ENCODE measurements at regions not wholly inside any gene's neighbourhood (a gene's known extent, or its start where the extent isn't known, plus 50 kb on each side); places are given as distances from the start of the nearest gene placed in this dataset.

- no peak for FAIRE-seq
- no peak for DNase-seq (ENCODE audit: low spot score in 2 of 2)
These were observed 404.4 kb downstream of the FLRT2 start for GRCh38 chr14:85934123-85934885.

GRCh38 chr14:85921241-85921640 lies 391.3 kb downstream of the FLRT2 start:
- DNase-seq (ENCODE audit: low spot score in 2 of 2) (peak in 1 of 2 donors; percentile 12), FAIRE-seq (no peak)

- FAIRE-seq (no peak), DNase-seq (ENCODE audit: low spot score in 2 of 2) (no peak)
These were observed 387.8 kb downstream of the FLRT2 start for GRCh38 chr14:85917716-85918115.

GRCh38 chr14:85915711-85916110 lies 385.8 kb downstream of the FLRT2 start:
- DNase-seq (ENCODE audit: low spot score in 2 of 2) (no peak), FAIRE-seq (no peak)

GRCh38 chr14:85912141-85912540 lies 382.2 kb downstream of the FLRT2 start:
- DNase-seq (ENCODE audit: low spot score in 2 of 2) (no peak), FAIRE-seq (no peak)

- no peak for FAIRE-seq
These were observed 381.1 kb downstream of the FLRT2 start for GRCh38 chr14:85911044-85911443.

GRCh38 chr14:85909581-85909980 lies 379.6 kb downstream of the FLRT2 start:
- peak; percentile 17 for FAIRE-seq

More at GRCh38 chr14:85911044-85911443, 381.1 kb downstream of the FLRT2 start:
- DNase-seq (ENCODE audit: low spot score in 2 of 2), result no peak

GRCh38 chr14:85907536-85907935 lies 377.6 kb downstream of the FLRT2 start:
- DNase-seq (ENCODE audit: low spot score in 2 of 2) (no peak), FAIRE-seq (no peak)

More at GRCh38 chr14:85909581-85909980, 379.6 kb downstream of the FLRT2 start:
- DNase-seq (ENCODE audit: low spot score in 2 of 2), result no peak

GRCh38 chr14:85897808-85898207 lies 367.9 kb downstream of the FLRT2 start:
- no peak for FAIRE-seq
- no peak for DNase-seq (ENCODE audit: low spot score in 2 of 2)

- DNase-seq (ENCODE audit: low spot score in 2 of 2) (no peak), FAIRE-seq (no peak)
These were observed 365.7 kb downstream of the FLRT2 start for GRCh38 chr14:85895603-85896002.

- no peak for FAIRE-seq
- DNase-seq (ENCODE audit: low spot score in 2 of 2), result no peak
These were observed 362.3 kb downstream of the FLRT2 start for GRCh38 chr14:85892251-85892650.

- FAIRE-seq (no peak), DNase-seq (ENCODE audit: low spot score in 2 of 2) (no peak)
These were observed 354.0 kb downstream of the FLRT2 start for GRCh38 chr14:85883966-85884365.

GRCh38 chr14:85883101-85883500 lies 353.2 kb downstream of the FLRT2 start:
- FAIRE-seq (no peak), DNase-seq (ENCODE audit: low spot score in 2 of 2) (no peak)

GRCh38 chr14:85881935-85882334 lies 352.0 kb downstream of the FLRT2 start:
- DNase-seq (ENCODE audit: low spot score in 2 of 2), result no peak
- FAIRE-seq, result no peak

GRCh38 chr14:85878874-85879273 lies 348.9 kb downstream of the FLRT2 start:
- DNase-seq (ENCODE audit: low spot score in 2 of 2), result no peak
- no peak for FAIRE-seq

- DNase-seq (ENCODE audit: low spot score in 2 of 2) (no peak), FAIRE-seq (no peak)
These were observed 343.1 kb downstream of the FLRT2 start for GRCh38 chr14:85873006-85873405.

GRCh38 chr14:85867450-85867849 lies 337.5 kb downstream of the FLRT2 start:
- FAIRE-seq (no peak), DNase-seq (ENCODE audit: low spot score in 2 of 2) (no peak)

- FAIRE-seq (no peak), DNase-seq (ENCODE audit: low spot score in 2 of 2) (no peak)
These were observed 335.8 kb downstream of the FLRT2 start for GRCh38 chr14:85865701-85866100.

- FAIRE-seq (no peak), DNase-seq (ENCODE audit: low spot score in 2 of 2) (no peak)
These were observed 328.7 kb downstream of the FLRT2 start for GRCh38 chr14:85858634-85859033.

GRCh38 chr14:85856430-85856829 lies 326.5 kb downstream of the FLRT2 start:
- FAIRE-seq (peak; percentile 91), DNase-seq (ENCODE audit: low spot score in 2 of 2) (no peak)

GRCh38 chr14:85853996-85854526 lies 324.1 kb downstream of the FLRT2 start:
- no peak for FAIRE-seq
- DNase-seq (ENCODE audit: low spot score in 2 of 2), result no peak

- DNase-seq (ENCODE audit: low spot score in 2 of 2), result no peak
- FAIRE-seq, result no peak
These were observed 323.0 kb downstream of the FLRT2 start for GRCh38 chr14:85852906-85853305.

All from frontal cortex (tissue), 3 donors.